SU-DHL-6 (cell line): ENCODE measurements at regions not wholly inside any gene's neighbourhood (a gene's known extent, or its start where the extent isn't known, plus 50 kb on each side); places are given as distances from the start of the nearest gene placed in this dataset.
"Not testable (repeated sequence)": the region's sequence is repeated elsewhere in the genome, so short reads cannot be mapped to it uniquely, and the experiment has no call there.

Experiments used
- H2AFZ ChIP-seq: fragments of 200-600 bp; sonication (generic); 2 replicates; pipeline ENCODE4 v1.6.1; 2014; ENCODE audit warnings: low read depth, mild to moderate bottlenecking, moderate library complexity, mixed read lengths, antibody characterized with exemption, low read length; ENCODE audit not compliant: severe bottlenecking
- H3F3A ChIP-seq: fragments of 200-600 bp; shearing (Covaris generic); 2 replicates; pipeline ENCODE4 v1.6.0; 2016; ENCODE audit warnings: antibody characterized with exemption, mild to moderate bottlenecking; ENCODE audit not compliant: insufficient read depth
- H3K27ac ChIP-seq: fragments of 200-600 bp; sonication (generic); 2 replicates; pipeline ENCODE4 v1.5.1; 2016; ENCODE audit warnings: low read depth, mild to moderate bottlenecking, low read length, moderate library complexity, mixed read lengths
- H3K27me3 ChIP-seq: fragments of 200-600 bp; sonication (generic), shearing (Covaris generic); 2 replicates; pipeline ENCODE4 v1.6.0; 2014; ENCODE audit warnings: mild to moderate bottlenecking, low read length
- H3K36me3 ChIP-seq: fragments of 200-600 bp; sonication (generic); 2 replicates; pipeline ENCODE4 v1.6.1; 2014; ENCODE audit warnings: mild to moderate bottlenecking, low read length, mixed read lengths
- H3K4me2 ChIP-seq: fragments of 300-600, 200-600 bp; shearing (Covaris generic), sonication (generic); 2 replicates; pipeline ENCODE4 v1.6.0; 2014; ENCODE audit warnings: low read length, low read depth, mild to moderate bottlenecking; ENCODE audit not compliant: poor library complexity, severe bottlenecking
- H3K4me3 ChIP-seq: fragments of 200-600 bp; sonication (generic); 2 replicates; pipeline ENCODE4 v1.5.1; 2014; ENCODE audit warnings: antibody characterized with exemption, low read length, mild to moderate bottlenecking, mixed read lengths; ENCODE audit not compliant: insufficient read depth, poor library complexity, severe bottlenecking
- H3K79me2 ChIP-seq: fragments of 200-600 bp; sonication (generic); 2 replicates; pipeline ENCODE4 v1.6.1; 2014; ENCODE audit warnings: mild to moderate bottlenecking, low read length, moderate library complexity; ENCODE audit not compliant: insufficient read depth
- H3K9ac ChIP-seq: fragments of 200-600 bp; sonication (generic); 2 replicates; pipeline ENCODE4 v1.7.0; 2014; ENCODE audit warnings: mild to moderate bottlenecking, low read length
- H3K9me2 ChIP-seq: fragments of 200-600 bp; sonication (generic); replicated peaks from 2 replicates; pipeline ENCODE4 v1.6.1; 2014; ENCODE audit warnings: low read length; ENCODE audit not compliant: insufficient read depth
- H3K9me3 ChIP-seq: fragments of 200-600 bp; sonication (generic); 2 replicates; pipeline ENCODE4 v1.6.1; 2014; ENCODE audit warnings: low read length, mixed read lengths; ENCODE audit not compliant: insufficient read depth
- H4K20me1 ChIP-seq: fragments of 200-600 bp; sonication (generic); 2 replicates; pipeline ENCODE4 v1.6.1; 2014; ENCODE audit warnings: low read depth, mild to moderate bottlenecking, antibody characterized with exemption, low read length, moderate library complexity, mixed read lengths
- CTCF ChIP-seq: fragments of 200-600 bp; sonication (generic); IDR thresholded peaks from one replicate; pipeline ENCODE4 v1.5.1; 2017; ENCODE audit warnings: antibody characterized with exemption, mild to moderate bottlenecking, low read length, moderate library complexity; ENCODE audit not compliant: insufficient read depth, poor library complexity, severe bottlenecking
- EZH2phosphoT487 ChIP-seq: fragments of 200-600 bp; sonication (generic), shearing (Covaris generic); conservative IDR thresholded peaks from 2 replicates; pipeline ENCODE4 v1.6.1; 2018; ENCODE audit warnings: mild to moderate bottlenecking, antibody characterized with exemption, low read length, moderate library complexity, mixed read lengths

- H3K9me3 ChIP-seq: no peaks in the 10 kb centered on the region
- no peak overlapping the region for H3K9ac ChIP-seq
- no peaks in the 10 kb centered on the region for H3F3A ChIP-seq
- H2AFZ ChIP-seq: no peak overlapping the region
- no peaks in the 10 kb centered on the region for H3K9me2 ChIP-seq
- no peak overlapping the region for H3K4me3 ChIP-seq
- H3K27ac ChIP-seq: no peak overlapping the region
- TF ChIP-seq CTCF (no peak), EZH2phosphoT487 (no peak)
- H3K79me2 ChIP-seq: no peaks in the 10 kb centered on the region
- H3K4me2 ChIP-seq: no peak overlapping the region
- H3K27me3 ChIP-seq: no peaks in the 10 kb centered on the region
- H3K36me3 ChIP-seq: no peaks in the 10 kb centered on the region
- no peaks in the 10 kb centered on the region for H4K20me1 ChIP-seq
Measured at GRCh38 chr7:106568002-106568679, 92.8 kb downstream of the CCDC71L start.

GRCh38 chr7:106567204-106568001 is 93.6 kb downstream of the CCDC71L start:
- not testable (repeated sequence) for H3K9me3 ChIP-seq, H3F3A ChIP-seq, H2AFZ ChIP-seq, H3K4me2 ChIP-seq, H3K9me2 ChIP-seq, H3K9ac ChIP-seq, H3K27ac ChIP-seq, H3K36me3 ChIP-seq, H3K27me3 ChIP-seq, H4K20me1 ChIP-seq, H3K79me2 ChIP-seq, H3K4me3 ChIP-seq

GRCh38 chr7:106566672-106567071 is 94.3 kb downstream of the CCDC71L start:
- no peak overlapping the region for H2AFZ ChIP-seq
- no peak overlapping the region for H3K4me3 ChIP-seq
- no peaks in the 10 kb centered on the region for H3F3A ChIP-seq
- no peaks in the 10 kb centered on the region for H3K9me3 ChIP-seq
- H3K27ac ChIP-seq: no peak overlapping the region
- H3K27me3 ChIP-seq: no peaks in the 10 kb centered on the region
- TF ChIP-seq EZH2phosphoT487 (no peak), CTCF (no peak)
- H3K9ac ChIP-seq: no peak overlapping the region
- H3K4me2 ChIP-seq: no peak overlapping the region
- H3K9me2 ChIP-seq: no peaks in the 10 kb centered on the region
- no peaks in the 10 kb centered on the region for H4K20me1 ChIP-seq
- H3K79me2 ChIP-seq: no peaks in the 10 kb centered on the region
- H3K36me3 ChIP-seq: no peaks in the 10 kb centered on the region

- Histone ChIP-seq H3K9me3 (no peaks in the 10 kb centered on the region), H4K20me1 (no peaks in the 10 kb centered on the region), H3K27ac (no peak overlapping the region), H3F3A (no peaks in the 10 kb centered on the region), H3K79me2 (no peaks in the 10 kb centered on the region), H3K9ac (no peak overlapping the region), H3K27me3 (no peaks in the 10 kb centered on the region), H3K4me2 (no peak overlapping the region), H3K9me2 (no peaks in the 10 kb centered on the region), H2AFZ (no peak overlapping the region), H3K36me3 (no peaks in the 10 kb centered on the region), H3K4me3 (no peak overlapping the region)
- TF ChIP-seq CTCF (no peak), EZH2phosphoT487 (no peak)
Measured at GRCh38 chr7:106566196-106566595, 94.8 kb downstream of the CCDC71L start.
